ENCODE measurements at regions not wholly inside any gene's neighbourhood (a gene's known extent, or its start where the extent isn't known, plus 50 kb on each side); places are given as distances from the start of the nearest gene placed in this dataset.

- no peak overlapping the region for H3K27ac ChIP-seq
- no peak for TF ChIP-seq CTCF (conservative IDR thresholded peaks at IDR 0.05; ENCODE audit: low read depth)
- ChIA-PET POLR2A (ENCODE audit: low non-redundant PET) (no interaction called here), CTCF (no interaction called here)
- DNase-seq (ENCODE audit: low spot score): no peak
Observed at GRCh38 chr6:120352491-120352890, 981.8 kb downstream of the TBC1D32 start.

DNA sequence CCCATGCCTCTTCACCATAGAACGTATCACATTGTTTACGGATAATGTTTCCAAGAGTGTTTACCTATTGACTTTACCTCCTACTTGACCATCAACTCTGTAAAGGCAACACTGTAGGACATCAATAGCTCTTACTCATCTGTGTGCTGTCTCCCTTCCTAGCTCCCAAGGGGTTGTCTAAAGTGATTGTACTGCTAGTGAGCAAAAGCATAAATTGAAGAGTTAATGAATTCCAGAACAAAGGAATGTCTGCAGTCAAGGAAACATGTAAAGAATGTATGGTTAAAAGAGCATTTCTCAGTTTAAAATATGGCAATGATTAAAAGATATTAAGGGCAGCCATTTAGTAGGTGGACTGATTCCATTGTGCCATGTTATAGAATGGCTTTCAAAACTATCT lies 985.4 kb downstream of the TBC1D32 start:
- ChIA-PET CTCF (interaction anchor here (0.6 kb wide), 1 partner anchor 999 kb away, joined by 5 read pairs; no protein-coding TSS in a partner anchor), POLR2A (ENCODE audit: low non-redundant PET) (no interaction called here)
- no peak for TF ChIP-seq CTCF (conservative IDR thresholded peaks at IDR 0.05; ENCODE audit: low read depth)
- no peak overlapping the region for H3K27ac ChIP-seq
- DNase-seq (ENCODE audit: low spot score): no peak

GRCh38 chr6:120328521-120328920 lies 979.0 kb upstream of the MAN1A1 start:
- ChIA-PET CTCF (no interaction called here), POLR2A (ENCODE audit: low non-redundant PET) (no interaction called here)
- no peak for DNase-seq (ENCODE audit: low spot score)
- H3K27ac ChIP-seq: no peak overlapping the region
- TF ChIP-seq CTCF (conservative IDR thresholded peaks at IDR 0.05; ENCODE audit: low read depth): no peak

GRCh38 chr6:120320481-120321162 lies 971.1 kb upstream of the MAN1A1 start:
- ChIA-PET CTCF (no interaction called here), POLR2A (ENCODE audit: low non-redundant PET) (no interaction called here)
- DNase-seq (ENCODE audit: low spot score): no peak
- TF ChIP-seq CTCF (conservative IDR thresholded peaks at IDR 0.05; ENCODE audit: low read depth): no peak
- H3K27ac ChIP-seq: no peak overlapping the region

DNA sequence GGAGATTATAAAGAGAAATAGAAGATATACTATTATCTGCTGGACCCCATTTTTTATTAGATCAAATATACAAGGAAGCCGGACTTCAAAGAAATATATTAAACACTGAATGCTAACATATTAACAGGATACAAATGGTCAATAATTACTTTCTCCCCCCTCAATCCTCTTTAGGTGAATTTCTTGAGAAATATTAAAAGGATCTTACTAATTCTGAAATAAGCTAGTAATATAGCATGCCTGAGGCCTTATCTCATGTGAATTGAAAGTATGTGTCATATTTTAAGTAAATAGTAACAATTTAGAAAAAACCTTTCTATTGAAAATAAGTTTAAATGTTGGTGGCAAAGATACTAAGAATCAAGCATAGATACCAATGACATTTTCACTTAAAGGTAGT lies 954.7 kb upstream of the MAN1A1 start:
- TF ChIP-seq CTCF (conservative IDR thresholded peaks at IDR 0.05; ENCODE audit: low read depth): no peak
- ChIA-PET CTCF (no interaction called here), POLR2A (ENCODE audit: low non-redundant PET) (no interaction called here)
- no peak overlapping the region for H3K27ac ChIP-seq
- DNase-seq (ENCODE audit: low spot score): no peak

- no peak for TF ChIP-seq CTCF (conservative IDR thresholded peaks at IDR 0.05; ENCODE audit: low read depth)
- DNase-seq (ENCODE audit: low spot score): no peak
- H3K27ac ChIP-seq: no peak overlapping the region
- ChIA-PET CTCF (no interaction called here), POLR2A (ENCODE audit: low non-redundant PET) (no interaction called here)
Observed at GRCh38 chr6:120303527-120303926, 954.0 kb upstream of the MAN1A1 start.
